PC-9 (cell line): ENCODE measurements at regions not wholly inside any gene's neighbourhood (a gene's known extent, or its start where the extent isn't known, plus 50 kb on each side); places are given as distances from the start of the nearest gene placed in this dataset.

Experiments used
- BruUV-seq: library from RNA; stranded (reverse); fragments of 400-500 nt; replicated peaks from 2 replicates; lab custom pipeline; 2021; lab: Mats Ljungman, UMichigan
- CTCF ChIA-PET: fragments of 300-600 bp; sonication (Branson Sonifier 250); formaldehyde crosslinking; loops from one replicate; lab custom pipeline; 2022; ENCODE audit warnings: antibody characterized with exemption; lab: Charles Lee
- POLR2A ChIA-PET: fragments of 300-600 bp; sonication (Branson Sonifier 250); formaldehyde crosslinking; loops from one replicate; lab custom pipeline; 2022; ENCODE audit warnings: antibody characterized with exemption; ENCODE audit not compliant: unreplicated experiment; lab: Charles Lee
- DNase-seq, 2 experiments: peaks; one replicate each; pipeline versions ENCODE4 v3.0.0 to v3.0.0-alpha.2; 2015 to 2022; ENCODE audit warnings: mixed read lengths in 1 of 2
- H2AFZ ChIP-seq: fragments of 200-600 bp; sonication (generic); 2 replicates; pipeline ENCODE4 v1.8.1; 2017; ENCODE audit warnings: antibody characterized with exemption
- H3F3A ChIP-seq: fragments of 200-600 bp; sonication (generic); 2 replicates; pipeline ENCODE4 v1.8.1; 2017; ENCODE audit warnings: antibody characterized with exemption, mild to moderate bottlenecking, low read depth; ENCODE audit not compliant: insufficient read depth
- H3K27ac ChIP-seq: fragments of 200-600 bp; sonication (generic); 2 replicates; pipeline ENCODE4 v1.6.1; 2016; ENCODE audit warnings: mixed run types
- H3K27me3 ChIP-seq: fragments of 200-600 bp; sonication (generic); 2 replicates; pipeline ENCODE4 v1.6.1; 2016; ENCODE audit warnings: low read depth, mixed run types; ENCODE audit not compliant: insufficient read depth
- H3K36me3 ChIP-seq: fragments of 200-600 bp; sonication (generic); 2 replicates; pipeline ENCODE4 v1.6.1; 2016; ENCODE audit warnings: low read depth, mixed run types
- H3K4me1 ChIP-seq: fragments of 200-600 bp; sonication (generic); replicated peaks from 2 replicates; pipeline ENCODE4 v1.6.1; 2016; ENCODE audit warnings: mixed run types; ENCODE audit not compliant: insufficient read depth
- H3K4me2 ChIP-seq: fragments of 200-600 bp; sonication (generic); 2 replicates; pipeline ENCODE4 v1.6.1; 2017; ENCODE audit warnings: mixed run types
- H3K4me3 ChIP-seq: fragments of 200-600 bp; sonication (generic); 2 replicates; pipeline ENCODE4 v1.6.1; 2016; ENCODE audit warnings: mixed run types
- H3K79me2 ChIP-seq: fragments of 200-600 bp; sonication (generic); 2 replicates; pipeline ENCODE4 v1.6.1; 2017; ENCODE audit warnings: low read depth, mixed run types
- H3K9me2 ChIP-seq: fragments of 200-600 bp; sonication (generic); 2 replicates; pipeline ENCODE4 v1.8.1; 2017; ENCODE audit warnings: mild to moderate bottlenecking; ENCODE audit not compliant: insufficient read depth
- H3K9me3 ChIP-seq: fragments of 200-600 bp; sonication (generic); 2 replicates; pipeline ENCODE4 v1.8.1; 2016; ENCODE audit warnings: low read depth; ENCODE audit not compliant: insufficient read depth
- H4K20me1 ChIP-seq: fragments of 200-600 bp; sonication (generic); 2 replicates; pipeline ENCODE4 v1.8.1; 2017; ENCODE audit not compliant: insufficient read depth
- CTCF ChIP-seq: fragments of 200-600 bp; sonication (generic); conservative IDR thresholded peaks from 2 replicates; pipeline ENCODE4 v1.6.1; 2017; ENCODE audit warnings: mixed run types, antibody characterized with exemption, mild to moderate bottlenecking, moderate library complexity
- EZH2 ChIP-seq: fragments of 200-600 bp; sonication (generic); IDR thresholded peaks from 2 replicates; pipeline ENCODE4 v1.8.0; 2017; ENCODE audit warnings: antibody characterized with exemption, low read depth
- intact Hi-C: fragments of 100-400 bp; cut with micrococcal nuclease; formaldehyde crosslinking; loops from one replicate; pipeline ENCODE4 v1.10.0; 2022; ENCODE audit not compliant: unreplicated experiment

- H3K27ac ChIP-seq, result no peak overlapping the region
- CTCF ChIA-PET, result no interaction called here
- H3K4me3 ChIP-seq, result no peak overlapping the region
- no peak overlapping the region for H2AFZ ChIP-seq
- no peaks in the 10 kb centered on the region for H3K9me3 ChIP-seq
- no peaks in the 10 kb centered on the region for H3K9me2 ChIP-seq
- DNase-seq, result peak; percentile 33 to 47
- POLR2A ChIA-PET, result no interaction called here
- peak overlapping the region; percentile 52 for H3K4me2 ChIP-seq
- H3K79me2 ChIP-seq, result no peaks in the 10 kb centered on the region
- BruUV-seq, result no TSS peak
- no peaks in the 10 kb centered on the region for H3K4me1 ChIP-seq
- no peaks in the 10 kb centered on the region for H3K36me3 ChIP-seq
- no peaks in the 10 kb centered on the region for H4K20me1 ChIP-seq
- H3K27me3 ChIP-seq, result no peaks in the 10 kb centered on the region
- H3F3A ChIP-seq, result no peaks in the 10 kb centered on the region
- no peak for TF ChIP-seq EZH2
- peak; percentile 82 for TF ChIP-seq CTCF
- intact Hi-C loops, result loop anchor here (2.0 to 10.0 kb wide), 5 partner anchors 66 to 788 kb away; partner anchors contain the start of gene FER
These were observed 66.4 kb upstream of the FER start for GRCh38 chr5:108681079-108681921.

GRCh38 chr5:108678091-108678490, 69.6 kb upstream of the FER start:
- H4K20me1 ChIP-seq, result no peaks in the 10 kb centered on the region
- no peak for DNase-seq
- H3K4me2 ChIP-seq, result no peak overlapping the region
- H3K4me1 ChIP-seq, result no peaks in the 10 kb centered on the region
- no peak overlapping the region for H3K27ac ChIP-seq
- H3K9me2 ChIP-seq, result no peaks in the 10 kb centered on the region
- no peak overlapping the region for H2AFZ ChIP-seq
- H3K79me2 ChIP-seq, result no peaks in the 10 kb centered on the region
- POLR2A ChIA-PET, result no interaction called here
- H3K27me3 ChIP-seq, result no peaks in the 10 kb centered on the region
- H3K4me3 ChIP-seq, result no peak overlapping the region
- TF ChIP-seq CTCF (no peak), EZH2 (no peak)
- no peaks in the 10 kb centered on the region for H3K9me3 ChIP-seq
- CTCF ChIA-PET, result no interaction called here
- intact Hi-C loops, result no loop called here
- H3K36me3 ChIP-seq, result no peaks in the 10 kb centered on the region
- H3F3A ChIP-seq, result no peaks in the 10 kb centered on the region
- BruUV-seq, result no TSS peak

GRCh38 chr5:108675736-108676135, 72.0 kb upstream of the FER start:
- H3K4me1 ChIP-seq, result no peaks in the 10 kb centered on the region
- H2AFZ ChIP-seq, result no peak overlapping the region
- DNase-seq, result no peak
- H3K4me2 ChIP-seq, result no peak overlapping the region
- intact Hi-C loops, result no loop called here
- H3K4me3 ChIP-seq, result no peak overlapping the region
- no peak for TF ChIP-seq CTCF
- no peak for TF ChIP-seq EZH2
- no peaks in the 10 kb centered on the region for H3K36me3 ChIP-seq
- ChIA-PET POLR2A (no interaction called here), CTCF (no interaction called here)
- no peaks in the 10 kb centered on the region for H4K20me1 ChIP-seq
- H3K27me3 ChIP-seq, result no peaks in the 10 kb centered on the region
- H3K9me2 ChIP-seq, result no peaks in the 10 kb centered on the region
- no peaks in the 10 kb centered on the region for H3K9me3 ChIP-seq
- BruUV-seq, result no TSS peak
- no peaks in the 10 kb centered on the region for H3K79me2 ChIP-seq
- no peaks in the 10 kb centered on the region for H3F3A ChIP-seq
- no peak overlapping the region for H3K27ac ChIP-seq
